Dermis blood vessel endothelial cell (primary cell): ENCODE measurements at regions not wholly inside any gene's neighbourhood (a gene's known extent, or its start where the extent isn't known, plus 50 kb on each side); places are given as distances from the start of the nearest gene placed in this dataset.
"Not testable (repeated sequence)": the region's sequence is repeated elsewhere in the genome, so short reads cannot be mapped to it uniquely, and the experiment has no call there.

Experiments
- DNase-seq: peaks from one replicate; pipeline ENCODE4 v3.0.0; 2010

- no peak for DNase-seq
Measured at GRCh38 chr6:10343320-10343719, 71.6 kb downstream of the TFAP2A start.

- DNase-seq = no peak
Measured at GRCh38 chr6:10341605-10342004, 73.3 kb downstream of the TFAP2A start.

- DNase-seq = no peak
Measured at GRCh38 chr6:10338151-10338550, 76.7 kb downstream of the TFAP2A start.

- not testable (repeated sequence) for DNase-seq
Measured at GRCh38 chr6:10337376-10337775, 77.5 kb downstream of the TFAP2A start.

GRCh38 chr6:10332111-10332510 lies 82.8 kb downstream of the TFAP2A start:
- DNase-seq = no peak

GRCh38 chr6:10331334-10331968 lies 83.4 kb downstream of the TFAP2A start:
- no peak for DNase-seq

- no peak for DNase-seq
Measured at GRCh38 chr6:10330515-10330914, 84.4 kb downstream of the TFAP2A start.

DNA sequence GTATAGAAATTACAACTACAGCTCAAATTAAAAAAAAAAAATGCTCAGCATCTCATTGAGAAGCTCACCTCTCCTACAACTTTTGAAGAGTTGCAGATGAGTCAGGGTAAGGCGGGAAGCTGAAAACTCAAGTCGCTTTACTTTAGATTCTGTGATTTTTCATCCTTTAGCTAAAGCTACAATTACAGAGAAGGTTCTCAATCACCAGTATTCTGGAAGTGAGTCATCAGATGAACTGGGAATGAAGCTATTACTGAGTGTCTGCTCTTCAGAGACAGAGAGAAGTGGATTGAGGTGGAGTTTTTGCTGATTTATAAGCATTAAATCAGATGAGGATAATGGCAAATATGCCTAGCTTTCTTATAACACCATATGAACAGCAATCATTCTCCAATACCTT lies 91.9 kb downstream of the TFAP2A start:
- no peak for DNase-seq

- no peak for DNase-seq
Measured at GRCh38 chr6:10320291-10320690, 94.6 kb downstream of the TFAP2A start.

DNA sequence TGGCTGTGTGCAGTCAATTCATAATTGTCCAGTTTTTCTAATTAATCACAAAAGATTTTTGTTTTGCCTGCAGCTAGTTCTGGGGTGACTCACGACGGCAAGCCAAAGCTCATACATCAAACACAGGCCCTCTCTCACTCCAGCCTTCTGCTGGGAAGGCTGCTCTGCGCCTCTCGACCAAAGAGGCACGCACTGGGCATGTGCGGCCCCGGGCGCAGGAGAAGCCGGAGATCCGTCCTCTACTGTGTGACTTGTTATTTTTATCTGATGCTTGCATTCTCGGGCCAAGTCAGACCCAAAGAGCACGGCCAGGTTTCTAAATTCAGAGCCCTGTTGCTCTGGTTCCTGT lies 98.5 kb downstream of the TFAP2A start:
- DNase-seq = no peak

DNA sequence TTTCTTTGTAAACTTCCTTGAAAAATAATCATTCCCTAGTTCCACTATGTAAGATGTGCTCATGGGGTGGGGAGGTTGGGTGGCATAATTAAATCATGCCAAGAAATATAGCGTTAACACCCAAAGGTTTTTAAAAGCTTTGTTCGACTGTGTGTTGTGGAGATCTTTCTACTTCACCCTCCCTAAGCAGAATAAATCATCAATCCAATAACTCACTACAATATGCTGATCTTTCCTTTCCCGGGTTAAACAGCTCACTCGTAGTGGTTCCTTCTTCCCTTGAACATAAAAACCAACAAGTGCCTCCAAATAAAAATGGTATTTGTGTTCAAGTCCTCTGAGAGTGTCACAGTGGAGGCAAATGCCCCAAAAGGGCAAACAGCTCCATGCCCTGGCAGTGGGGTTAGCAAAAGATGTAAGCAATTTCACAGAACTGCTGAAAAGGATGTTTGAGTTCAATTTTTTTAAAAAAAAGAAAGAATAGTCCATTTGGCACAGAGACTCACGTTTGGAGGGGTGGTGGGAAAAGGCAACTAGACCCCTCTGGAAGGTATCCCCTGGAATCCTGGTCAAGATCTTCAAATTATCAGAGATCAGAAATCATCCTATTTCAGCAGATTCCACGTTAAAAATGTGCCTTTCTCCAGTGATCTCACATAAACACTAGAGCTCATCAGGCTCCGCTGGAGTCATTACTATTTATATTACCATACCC lies 99.1 kb downstream of the TFAP2A start:
- DNase-seq = no peak

GRCh38 chr6:10315034-10315433 lies 99.8 kb downstream of the TFAP2A start:
- no peak for DNase-seq

GRCh38 chr6:10314163-10314955 lies 100.5 kb downstream of the TFAP2A start:
- no peak for DNase-seq

GRCh38 chr6:10313799-10314162 lies 101.1 kb downstream of the TFAP2A start:
- no peak for DNase-seq

GRCh38 chr6:10312445-10312844 lies 102.4 kb downstream of the TFAP2A start:
- DNase-seq = no peak

- DNase-seq = not testable (repeated sequence)
Measured at GRCh38 chr6:10311546-10312405, 103.1 kb downstream of the TFAP2A start.

GRCh38 chr6:10310826-10311225 lies 104.0 kb downstream of the TFAP2A start:
- DNase-seq = no peak

DNA sequence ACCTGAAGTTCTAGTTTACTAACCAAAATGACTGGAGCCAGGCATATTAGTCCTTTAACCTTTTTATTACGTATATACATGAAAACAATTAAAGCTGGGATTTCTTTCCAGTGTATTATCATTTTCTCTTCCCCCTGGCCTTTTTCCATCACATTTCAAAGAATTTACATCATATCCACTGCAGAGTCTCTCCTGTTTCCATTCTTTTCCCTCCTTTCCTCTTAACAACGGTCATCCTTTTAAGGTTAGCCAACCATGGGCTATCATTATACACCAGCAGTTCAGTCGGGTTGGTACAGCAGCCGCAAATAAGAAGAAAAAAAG lies 104.6 kb downstream of the TFAP2A start:
- no peak for DNase-seq

DNA sequence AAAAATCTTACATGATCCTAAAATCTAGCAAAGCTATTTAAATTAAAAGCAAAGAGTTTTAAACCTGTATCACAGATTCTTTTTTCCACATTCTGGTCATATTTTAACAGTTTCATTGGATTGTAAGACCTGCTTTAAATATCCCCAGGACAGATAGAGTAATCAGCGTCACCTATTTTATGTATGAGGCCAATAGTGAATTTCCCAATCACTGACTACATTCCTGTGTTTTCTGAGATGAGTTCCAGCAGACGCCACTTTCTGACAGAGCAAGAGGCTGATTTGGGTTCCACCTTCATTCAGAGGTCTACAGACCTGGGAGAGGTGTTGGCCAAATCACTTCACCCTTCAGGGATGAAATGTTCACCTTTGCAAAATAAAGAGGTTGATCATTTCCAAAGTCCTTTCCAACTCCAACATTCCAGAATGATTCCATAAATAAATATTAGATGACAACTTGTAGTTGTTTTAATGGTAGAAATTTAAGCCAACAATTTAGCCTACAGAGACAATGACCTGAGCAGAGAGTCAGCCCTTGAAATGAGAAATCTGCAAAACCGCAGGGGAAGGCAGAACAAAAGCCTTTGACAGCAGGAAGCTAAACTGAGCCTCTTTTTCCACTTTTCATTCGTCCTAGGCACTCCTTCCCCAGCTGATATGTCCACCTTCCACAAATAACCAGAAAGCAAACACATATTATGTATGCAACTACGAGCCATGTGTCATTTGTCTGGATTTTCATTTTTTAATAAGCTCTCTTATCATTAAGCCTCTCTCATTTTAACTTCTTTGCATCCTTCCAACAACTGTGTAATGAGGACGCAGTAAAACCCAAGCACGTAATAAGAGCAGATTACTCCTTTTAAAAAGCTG lies 105.2 kb downstream of the TFAP2A start:
- no peak for DNase-seq

GRCh38 chr6:10307476-10307875 lies 107.4 kb downstream of the TFAP2A start:
- DNase-seq = no peak

DNA sequence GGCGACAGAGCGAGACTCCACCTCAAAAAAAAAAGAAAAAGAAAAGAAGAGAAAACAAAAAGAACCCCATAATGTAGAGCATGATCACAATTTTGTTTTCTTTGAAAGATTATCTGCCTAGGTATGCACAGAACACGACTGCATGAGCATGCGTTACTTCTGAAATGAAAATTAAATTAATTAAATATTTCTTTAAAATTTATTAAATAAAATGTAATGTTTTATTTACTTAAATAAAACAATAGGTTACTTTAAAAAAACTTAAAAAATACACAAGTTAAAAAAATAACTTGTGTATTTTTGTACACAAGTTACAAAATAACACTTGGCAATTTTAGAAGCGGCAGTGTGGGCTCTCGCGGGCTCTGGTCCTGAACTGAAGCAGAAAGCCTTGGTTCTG lies 107.8 kb downstream of the TFAP2A start:
- DNase-seq = no peak

DNA sequence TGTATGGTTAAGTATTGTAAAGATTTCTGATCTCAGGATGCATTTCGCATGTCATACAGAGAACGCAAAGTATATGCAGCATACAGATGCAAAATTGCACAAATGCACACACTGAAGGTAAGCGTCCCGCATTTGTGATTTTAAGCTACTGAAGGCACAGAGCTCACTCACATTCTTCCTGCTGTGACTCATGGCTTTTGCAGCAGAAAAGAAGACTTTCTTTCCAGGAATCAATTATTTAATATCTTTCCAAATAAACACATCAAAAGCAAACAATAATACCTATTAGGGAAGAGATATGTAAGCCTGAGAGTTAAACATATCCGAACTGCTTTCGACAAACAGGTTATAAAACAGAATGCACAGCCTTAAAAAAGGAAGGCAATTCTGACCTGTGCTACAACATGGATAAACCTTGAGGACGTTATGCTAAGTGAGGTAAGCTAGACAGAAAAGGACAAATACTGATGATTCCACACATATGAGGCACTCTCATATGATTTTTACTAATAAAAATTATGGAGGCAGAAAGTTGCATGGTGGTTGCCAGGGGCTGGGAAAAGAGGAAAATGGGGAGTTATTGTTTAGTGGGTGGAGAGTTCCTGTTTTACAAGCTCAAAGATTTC lies 109.0 kb downstream of the TFAP2A start:
- DNase-seq = no peak
